ENCODE measurements at regions not wholly inside any gene's neighbourhood (a gene's known extent, or its start where the extent isn't known, plus 50 kb on each side); places are given as distances from the start of the nearest gene placed in this dataset.

- Histone ChIP-seq H3K36me3 (ENCODE audit: control insufficient read depth, insufficient read depth, low read length) (no peaks in the 10 kb centered on the region), H2AFZ (ENCODE audit: low read depth, low read length) (no peak overlapping the region), H3K9ac (ENCODE audit: insufficient read depth in 1 of 2, low read depth in 2 of 2, low read length in 2 of 2) (no peak overlapping the region), H3K4me1 (replicated peaks in 1 of 2; ENCODE audit: control insufficient read depth in 2 of 2, insufficient read depth in 2 of 2, low read length in 2 of 2) (peaks cover 4 to 6% of the 10 kb centered on the region in 2 experiments), H3K4me2 (ENCODE audit: insufficient read depth, low read length) (no peak overlapping the region), H3K9me1 (ENCODE audit: control insufficient read depth, insufficient read depth, low read length) (no peaks in the 10 kb centered on the region), H3K27me3 (ENCODE audit: control insufficient read depth in 2 of 2, insufficient read depth in 2 of 2, low read length in 2 of 2) (peaks cover 17 to 50% of the 10 kb centered on the region in 2 experiments), H3K79me2 (ENCODE audit: control insufficient read depth, insufficient read depth, low read length) (no peaks in the 10 kb centered on the region), H3K4me3 (no peak overlapping the region), H4K20me1 (replicated peaks; ENCODE audit: control insufficient read depth, insufficient read depth, low read length) (peaks cover 4% of the 10 kb centered on the region; the same call in 1 of the 2 replicates), H3K27ac (ENCODE audit: extremely low read depth, low read depth, low read length) (no peak overlapping the region), H3K9me3 (replicated peaks; ENCODE audit: control insufficient read depth, insufficient read depth, low read depth, low read length) (no peaks in the 10 kb centered on the region)
- intact Hi-C loops (cut with micrococcal nuclease), result no loop called here
- CTCF ChIA-PET (ENCODE audit: low intra/inter-chr PET ratio), result no interaction called here
- 0% methylated on average over 2 of the region's 2 CpGs for WGBS (ENCODE audit: insufficient coverage, low coverage, missing lambda C conversion rate)
- POLR2A ChIA-PET, result no interaction called here
- TF ChIP-seq CTBP1 (IDR thresholded peaks at IDR 0.05; ENCODE audit: borderline replicate concordance) (no peak), NEUROD1 (IDR thresholded peaks at IDR 0.05; ENCODE audit: borderline replicate concordance, low read depth, low read length, partially characterized antibody) (no peak), HMG20B (CRISPR knock-in tag; IDR thresholded peaks at IDR 0.05) (no peak)
- no TSS peak for BruUV-seq (replicated peaks)
- DNase-seq (ENCODE audit: extremely low read depth in 1 of 4, low spot score in 3 of 4), result no peak
- ATAC-seq, result no peak
- in situ Hi-C loops (cut with MboI), result no loop called here
- no peak for FAIRE-seq
Observed at GRCh38 chr15:70202756-70203155, 105.0 kb upstream of the TLE3 start.

- CTCF ChIA-PET (ENCODE audit: low intra/inter-chr PET ratio), result no interaction called here
Observed at GRCh38 chr15:70201425-70201775, 103.7 kb upstream of the TLE3 start.

More at GRCh38 chr15:70201425-70201775, 103.7 kb upstream of the TLE3 start:
- 0% methylated on average over 6 of the region's 6 CpGs for WGBS (ENCODE audit: insufficient coverage, low coverage, missing lambda C conversion rate)
- no TSS peak for BruUV-seq (replicated peaks)
- no peaks in the 10 kb centered on the region for H3K9me1 ChIP-seq (ENCODE audit: control insufficient read depth, insufficient read depth, low read length)
- H3K9me3 ChIP-seq (replicated peaks; ENCODE audit: control insufficient read depth, insufficient read depth, low read depth, low read length), result no peaks in the 10 kb centered on the region
- H3K36me3 ChIP-seq (ENCODE audit: control insufficient read depth, insufficient read depth, low read length), result no peaks in the 10 kb centered on the region
- H3K9ac ChIP-seq (ENCODE audit: insufficient read depth in 1 of 2, low read depth in 2 of 2, low read length in 2 of 2), result no peak overlapping the region
- in situ Hi-C loops (cut with MboI) (no loop called here), intact Hi-C loops (cut with micrococcal nuclease) (no loop called here)
- no peak overlapping the region for H3K27ac ChIP-seq (ENCODE audit: extremely low read depth, low read depth, low read length)
- no peak overlapping the region for H3K4me2 ChIP-seq (ENCODE audit: insufficient read depth, low read length)
- peaks cover 4% of the 10 kb centered on the region; the same call in 1 of the 2 replicates for H4K20me1 ChIP-seq (replicated peaks; ENCODE audit: control insufficient read depth, insufficient read depth, low read length)
- TF ChIP-seq ZNF408 (CRISPR knock-in tag; IDR thresholded peaks at IDR 0.05; ENCODE audit: low read depth), result no peak
- no peak for TF ChIP-seq SMARCA5 (IDR thresholded peaks at IDR 0.05)
- no peak for TF ChIP-seq RBM14 (IDR thresholded peaks at IDR 0.05; ENCODE audit: borderline replicate concordance, insufficient read depth, low read depth, low read length)
- no peak for TF ChIP-seq ZMIZ1 (IDR thresholded peaks at IDR 0.05; ENCODE audit: low read depth in 2 of 2, low read length in 2 of 2)
- no peak for TF ChIP-seq ZNF561 (CRISPR knock-in tag; conservative IDR thresholded peaks at IDR 0.05)
- no peak for TF ChIP-seq RBM22 (IDR thresholded peaks at IDR 0.05; ENCODE audit: low read depth, low read length, poor library complexity, severe bottlenecking)
- FAIRE-seq, result no peak
- no peak overlapping the region for H2AFZ ChIP-seq (ENCODE audit: low read depth, low read length)
- H3K4me3 ChIP-seq, result no peak overlapping the region
- POLR2A ChIA-PET, result no interaction called here
- H3K4me1 ChIP-seq (replicated peaks in 1 of 2; ENCODE audit: control insufficient read depth in 2 of 2, insufficient read depth in 2 of 2, low read length in 2 of 2), result peaks cover 6% of the 10 kb centered on the region in 2 experiments
- H3K27me3 ChIP-seq (ENCODE audit: control insufficient read depth in 2 of 2, insufficient read depth in 2 of 2, low read length in 2 of 2), result peaks cover 24 to 63% of the 10 kb centered on the region in 2 experiments
- no peak for DNase-seq (ENCODE audit: extremely low read depth in 1 of 4, low spot score in 3 of 4)
- no peak for ATAC-seq
- H3K79me2 ChIP-seq (ENCODE audit: control insufficient read depth, insufficient read depth, low read length), result no peaks in the 10 kb centered on the region
